ENCODE measurements at regions not wholly inside any gene's neighbourhood (a gene's known extent, or its start where the extent isn't known, plus 50 kb on each side); places are given as distances from the start of the nearest gene placed in this dataset.

DNA sequence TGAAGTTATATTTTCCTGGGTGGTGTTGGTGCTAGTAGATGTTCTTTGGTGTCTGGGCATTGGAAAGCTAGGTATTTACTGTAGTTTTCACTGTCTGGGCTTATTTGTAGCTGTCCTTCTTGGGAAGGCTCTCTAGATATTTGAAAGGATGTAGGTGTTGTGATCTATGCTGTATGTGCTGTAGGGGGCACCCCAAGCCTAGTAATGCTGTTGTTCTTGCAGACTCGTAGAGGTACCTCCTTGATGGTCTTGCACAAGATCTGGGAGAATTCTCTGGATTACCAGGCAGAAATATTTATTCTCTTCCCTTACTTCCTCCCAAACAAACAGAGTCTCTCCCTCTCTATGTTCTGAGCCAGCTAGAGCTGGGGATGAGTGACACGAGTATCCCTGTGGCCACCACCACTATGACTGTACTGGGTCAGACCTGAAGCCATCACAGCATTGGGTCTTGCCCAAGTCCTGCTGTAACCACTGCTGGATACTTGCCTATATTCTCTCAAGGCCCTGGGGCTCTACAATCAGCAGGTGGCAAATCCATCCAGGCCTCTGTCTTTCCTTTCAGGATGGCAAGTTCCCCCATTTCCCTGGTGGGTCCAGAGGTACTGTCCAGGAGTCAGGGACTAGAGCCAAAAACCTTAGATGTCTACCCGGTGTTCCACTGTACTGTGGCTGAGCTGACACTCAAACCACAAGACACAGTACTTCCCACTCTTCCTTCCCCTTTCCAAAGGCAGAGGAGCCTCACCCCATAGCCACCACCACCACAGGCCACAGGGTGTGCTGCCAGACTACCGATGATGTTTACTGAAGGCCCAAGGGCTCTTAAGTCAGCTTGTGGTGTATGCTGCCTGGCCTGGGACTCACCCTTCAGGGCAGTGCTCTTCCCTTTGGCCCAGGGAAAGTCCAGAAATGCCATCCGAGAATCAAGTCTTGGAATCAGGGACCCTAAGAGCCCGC lies 195.2 kb upstream of the DPPA4 start:
- no peak overlapping the region for H3K4me3 ChIP-seq (ENCODE audit: low read length)
- peak; percentile 67 for DNase-seq (ENCODE audit: low read depth)
- TF ChIP-seq CTCF (conservative IDR thresholded peaks at IDR 0.05; ENCODE audit: low read depth, low read length) = peak; percentile 70

DNA sequence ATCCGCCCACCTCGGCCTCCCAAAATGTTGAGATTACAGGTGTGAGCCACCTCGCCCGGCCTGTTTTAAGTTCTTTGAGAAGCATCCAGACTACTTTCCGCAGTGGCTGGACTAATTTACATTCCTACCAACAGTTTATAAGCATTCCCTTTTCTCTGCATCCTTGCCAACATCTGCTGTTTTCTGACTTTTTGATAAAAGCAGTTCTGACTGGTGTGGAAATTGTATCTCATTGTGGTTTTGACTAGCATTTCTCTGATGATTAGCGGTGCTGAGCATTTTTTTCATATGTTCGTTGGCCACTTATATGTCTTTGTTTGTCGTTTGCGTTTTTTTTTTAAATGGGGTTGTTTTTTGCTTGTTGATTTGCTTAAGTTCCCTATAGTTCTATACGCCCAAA lies 208.4 kb upstream of the DPPA4 start:
- DNase-seq (ENCODE audit: low read depth) = no peak
- no peak overlapping the region for H3K4me3 ChIP-seq (ENCODE audit: low read length)
- no peak for TF ChIP-seq CTCF (conservative IDR thresholded peaks at IDR 0.05; ENCODE audit: low read depth, low read length)

DNA sequence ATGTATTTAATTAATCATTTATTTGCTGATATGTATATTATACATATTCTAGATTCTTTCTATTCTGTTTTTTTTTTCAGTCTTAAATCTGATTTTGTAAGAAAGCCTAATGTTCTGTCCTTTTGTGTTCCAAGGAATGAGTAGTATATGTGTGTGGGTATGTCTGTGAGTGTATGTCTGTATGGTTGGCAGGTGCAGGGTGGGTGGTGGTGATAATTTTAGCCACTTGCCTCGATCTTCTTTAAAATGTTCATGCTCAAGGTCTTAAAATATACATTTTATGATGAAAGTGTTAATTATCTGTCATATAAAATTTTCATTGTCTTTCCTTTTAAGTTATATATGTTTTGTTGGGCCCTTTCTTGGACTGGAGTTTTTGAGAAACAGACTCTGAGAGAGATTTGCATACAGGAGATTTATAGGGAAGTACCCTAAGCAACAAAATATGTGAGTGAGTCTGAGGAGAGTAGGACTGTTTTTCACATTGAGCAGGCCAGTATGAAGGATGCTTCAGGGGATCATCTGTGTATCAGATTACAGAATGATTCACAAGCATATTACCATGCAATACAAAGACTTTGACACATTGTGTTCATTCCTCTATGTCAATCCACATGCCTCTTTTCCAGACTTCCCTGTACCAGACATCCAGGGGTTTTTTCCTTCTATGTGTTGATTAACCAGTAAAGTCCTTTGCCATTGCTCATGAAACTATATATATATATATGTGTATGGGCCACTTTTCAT lies 211.0 kb upstream of the DPPA4 start:
- DNase-seq (ENCODE audit: low read depth) = no peak
- H3K4me3 ChIP-seq (ENCODE audit: low read length) = no peak overlapping the region
- no peak for TF ChIP-seq CTCF (conservative IDR thresholded peaks at IDR 0.05; ENCODE audit: low read depth, low read length)

GRCh38 chr3:109553591-109554371 lies 216.4 kb upstream of the DPPA4 start:
- TF ChIP-seq CTCF (conservative IDR thresholded peaks at IDR 0.05; ENCODE audit: low read depth, low read length) = peak; percentile 38
- no peak overlapping the region for H3K4me3 ChIP-seq (ENCODE audit: low read length)
- no peak for DNase-seq (ENCODE audit: low read depth)

DNA sequence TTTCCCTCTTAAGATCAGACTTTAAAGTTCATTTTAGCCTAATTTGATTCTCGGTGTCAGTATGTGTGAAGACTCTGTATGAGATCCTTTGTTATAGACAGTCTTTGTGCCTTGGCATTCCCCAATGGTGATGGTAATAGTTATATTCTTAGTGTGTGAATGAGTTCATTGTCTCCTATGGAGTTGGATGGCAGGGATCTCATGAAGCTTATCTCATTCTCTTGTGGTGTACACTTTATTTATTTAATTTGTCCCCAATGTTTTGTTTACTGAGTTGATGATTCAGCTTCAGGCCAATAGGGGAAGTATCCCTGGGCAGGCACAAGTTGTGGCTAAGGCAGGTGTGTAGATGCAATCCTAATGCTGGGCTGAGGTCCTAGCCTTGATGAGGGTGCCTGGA lies 222.0 kb upstream of the DPPA4 start:
- no peak for DNase-seq (ENCODE audit: low read depth)
- no peak for TF ChIP-seq CTCF (conservative IDR thresholded peaks at IDR 0.05; ENCODE audit: low read depth, low read length)
- no peak overlapping the region for H3K4me3 ChIP-seq (ENCODE audit: low read length)

DNA sequence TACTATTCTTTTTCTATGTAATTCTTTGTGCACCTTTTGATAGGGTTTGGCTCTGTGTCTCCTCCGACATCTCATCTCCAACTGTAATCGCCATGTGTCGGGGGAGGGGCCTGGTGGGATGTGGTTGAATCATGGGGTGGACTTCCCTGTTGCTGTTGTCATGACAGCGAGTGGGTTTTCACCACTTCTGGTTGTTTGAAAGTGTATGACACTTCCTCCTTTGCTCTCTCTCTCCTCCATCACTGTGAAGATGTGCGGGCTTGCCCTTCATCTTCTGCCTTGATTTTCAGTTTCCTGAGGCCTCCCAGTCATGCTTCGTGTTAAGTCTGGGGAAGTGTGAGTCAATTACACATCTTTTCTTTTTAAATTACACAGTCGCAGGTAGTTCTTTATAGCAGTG lies 225.8 kb upstream of the DPPA4 start:
- DNase-seq (ENCODE audit: low read depth) = no peak
- TF ChIP-seq CTCF (conservative IDR thresholded peaks at IDR 0.05; ENCODE audit: low read depth, low read length) = no peak
- H3K4me3 ChIP-seq (ENCODE audit: low read length) = no peak overlapping the region
